PC-9 (cell line): ENCODE measurements at regions not wholly inside any gene's neighbourhood (a gene's known extent, or its start where the extent isn't known, plus 50 kb on each side); places are given as distances from the start of the nearest gene placed in this dataset.

Experiments used
- BruUV-seq: library from RNA; stranded (reverse); fragments of 400-500 nt; replicated peaks from 2 replicates; lab custom pipeline; 2021; lab: Mats Ljungman, UMichigan
- CTCF ChIA-PET: fragments of 300-600 bp; sonication (Branson Sonifier 250); formaldehyde crosslinking; loops from one replicate; lab custom pipeline; 2022; ENCODE audit warnings: antibody characterized with exemption; lab: Charles Lee
- POLR2A ChIA-PET: fragments of 300-600 bp; sonication (Branson Sonifier 250); formaldehyde crosslinking; loops from one replicate; lab custom pipeline; 2022; ENCODE audit warnings: antibody characterized with exemption; ENCODE audit not compliant: unreplicated experiment; lab: Charles Lee
- DNase-seq, 2 experiments: peaks; one replicate each; pipeline versions ENCODE4 v3.0.0 to v3.0.0-alpha.2; 2015 to 2022; ENCODE audit warnings: mixed read lengths in 1 of 2
- H2AFZ ChIP-seq: fragments of 200-600 bp; sonication (generic); 2 replicates; pipeline ENCODE4 v1.8.1; 2017; ENCODE audit warnings: antibody characterized with exemption
- H3F3A ChIP-seq: fragments of 200-600 bp; sonication (generic); 2 replicates; pipeline ENCODE4 v1.8.1; 2017; ENCODE audit warnings: antibody characterized with exemption, mild to moderate bottlenecking, low read depth; ENCODE audit not compliant: insufficient read depth
- H3K27ac ChIP-seq: fragments of 200-600 bp; sonication (generic); 2 replicates; pipeline ENCODE4 v1.6.1; 2016; ENCODE audit warnings: mixed run types
- H3K27me3 ChIP-seq: fragments of 200-600 bp; sonication (generic); 2 replicates; pipeline ENCODE4 v1.6.1; 2016; ENCODE audit warnings: low read depth, mixed run types; ENCODE audit not compliant: insufficient read depth
- H3K36me3 ChIP-seq: fragments of 200-600 bp; sonication (generic); 2 replicates; pipeline ENCODE4 v1.6.1; 2016; ENCODE audit warnings: low read depth, mixed run types
- H3K4me1 ChIP-seq: fragments of 200-600 bp; sonication (generic); replicated peaks from 2 replicates; pipeline ENCODE4 v1.6.1; 2016; ENCODE audit warnings: mixed run types; ENCODE audit not compliant: insufficient read depth
- H3K4me2 ChIP-seq: fragments of 200-600 bp; sonication (generic); 2 replicates; pipeline ENCODE4 v1.6.1; 2017; ENCODE audit warnings: mixed run types
- H3K4me3 ChIP-seq: fragments of 200-600 bp; sonication (generic); 2 replicates; pipeline ENCODE4 v1.6.1; 2016; ENCODE audit warnings: mixed run types
- H3K79me2 ChIP-seq: fragments of 200-600 bp; sonication (generic); 2 replicates; pipeline ENCODE4 v1.6.1; 2017; ENCODE audit warnings: low read depth, mixed run types
- H3K9me2 ChIP-seq: fragments of 200-600 bp; sonication (generic); 2 replicates; pipeline ENCODE4 v1.8.1; 2017; ENCODE audit warnings: mild to moderate bottlenecking; ENCODE audit not compliant: insufficient read depth
- H3K9me3 ChIP-seq: fragments of 200-600 bp; sonication (generic); 2 replicates; pipeline ENCODE4 v1.8.1; 2016; ENCODE audit warnings: low read depth; ENCODE audit not compliant: insufficient read depth
- H4K20me1 ChIP-seq: fragments of 200-600 bp; sonication (generic); 2 replicates; pipeline ENCODE4 v1.8.1; 2017; ENCODE audit not compliant: insufficient read depth
- EZH2 ChIP-seq: fragments of 200-600 bp; sonication (generic); IDR thresholded peaks from 2 replicates; pipeline ENCODE4 v1.8.0; 2017; ENCODE audit warnings: antibody characterized with exemption, low read depth
- intact Hi-C: fragments of 100-400 bp; cut with micrococcal nuclease; formaldehyde crosslinking; loops from one replicate; pipeline ENCODE4 v1.10.0; 2022; ENCODE audit not compliant: unreplicated experiment
- TF ChIP-seq, protein P1 (sequence below): fragments of 200-600 bp; sonication (generic); conservative IDR thresholded peaks from 2 replicates; pipeline ENCODE4 v1.6.1; 2017; ENCODE audit warnings: mixed run types, antibody characterized with exemption, mild to moderate bottlenecking, moderate library complexity

DNA sequence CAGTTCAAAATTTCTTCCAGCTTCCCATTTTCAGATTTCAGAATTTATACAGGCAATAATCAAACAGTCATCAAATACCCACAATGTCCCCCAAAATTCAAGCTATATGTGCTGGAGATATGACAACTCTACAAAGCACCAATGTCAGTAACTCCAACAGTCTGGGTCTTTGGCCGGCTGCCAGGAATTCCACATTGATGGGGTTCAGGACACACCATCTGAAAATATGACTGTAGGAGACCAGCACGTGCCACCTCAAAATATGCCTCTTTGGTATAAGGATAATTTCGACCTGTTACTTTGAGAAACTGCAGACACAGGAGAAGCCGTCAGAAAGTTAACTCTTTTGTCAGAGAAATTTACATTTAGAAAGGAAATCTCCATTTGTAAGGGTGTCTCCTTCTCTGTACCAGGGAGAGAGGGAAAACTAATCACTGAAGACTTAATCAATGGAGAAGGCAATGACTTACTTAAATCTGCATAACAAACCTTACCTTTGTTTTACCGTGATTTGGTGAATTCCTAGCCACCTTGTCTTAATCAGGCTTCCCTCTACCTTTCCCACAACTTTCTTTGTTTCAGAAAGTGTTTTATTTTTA lies 594.3 kb upstream of the CDH5 start:
- no peaks in the 10 kb centered on the region for H3K79me2 ChIP-seq
- no peaks in the 10 kb centered on the region for H4K20me1 ChIP-seq
- ChIA-PET CTCF (no interaction called here), POLR2A (no interaction called here)
- no peaks in the 10 kb centered on the region for H3K9me3 ChIP-seq
- TF ChIP-seq EZH2 = no peak
- TF ChIP-seq, protein P1, sequence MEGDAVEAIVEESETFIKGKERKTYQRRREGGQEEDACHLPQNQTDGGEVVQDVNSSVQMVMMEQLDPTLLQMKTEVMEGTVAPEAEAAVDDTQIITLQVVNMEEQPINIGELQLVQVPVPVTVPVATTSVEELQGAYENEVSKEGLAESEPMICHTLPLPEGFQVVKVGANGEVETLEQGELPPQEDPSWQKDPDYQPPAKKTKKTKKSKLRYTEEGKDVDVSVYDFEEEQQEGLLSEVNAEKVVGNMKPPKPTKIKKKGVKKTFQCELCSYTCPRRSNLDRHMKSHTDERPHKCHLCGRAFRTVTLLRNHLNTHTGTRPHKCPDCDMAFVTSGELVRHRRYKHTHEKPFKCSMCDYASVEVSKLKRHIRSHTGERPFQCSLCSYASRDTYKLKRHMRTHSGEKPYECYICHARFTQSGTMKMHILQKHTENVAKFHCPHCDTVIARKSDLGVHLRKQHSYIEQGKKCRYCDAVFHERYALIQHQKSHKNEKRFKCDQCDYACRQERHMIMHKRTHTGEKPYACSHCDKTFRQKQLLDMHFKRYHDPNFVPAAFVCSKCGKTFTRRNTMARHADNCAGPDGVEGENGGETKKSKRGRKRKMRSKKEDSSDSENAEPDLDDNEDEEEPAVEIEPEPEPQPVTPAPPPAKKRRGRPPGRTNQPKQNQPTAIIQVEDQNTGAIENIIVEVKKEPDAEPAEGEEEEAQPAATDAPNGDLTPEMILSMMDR = no peak
- 0 out of 2 replicates have a peak, but pooled peaks cover 8% of the 10 kb centered on the region for H3K27me3 ChIP-seq
- H3K9me2 ChIP-seq = no peaks in the 10 kb centered on the region
- no peak overlapping the region for H3K27ac ChIP-seq
- intact Hi-C loops = no loop called here
- no TSS peak for BruUV-seq
- DNase-seq = no peak
- no peak overlapping the region for H2AFZ ChIP-seq
- H3K4me1 ChIP-seq = no peaks in the 10 kb centered on the region
- H3F3A ChIP-seq = no peaks in the 10 kb centered on the region
- H3K4me2 ChIP-seq = no peak overlapping the region
- H3K4me3 ChIP-seq = no peak overlapping the region
- no peaks in the 10 kb centered on the region for H3K36me3 ChIP-seq

DNA sequence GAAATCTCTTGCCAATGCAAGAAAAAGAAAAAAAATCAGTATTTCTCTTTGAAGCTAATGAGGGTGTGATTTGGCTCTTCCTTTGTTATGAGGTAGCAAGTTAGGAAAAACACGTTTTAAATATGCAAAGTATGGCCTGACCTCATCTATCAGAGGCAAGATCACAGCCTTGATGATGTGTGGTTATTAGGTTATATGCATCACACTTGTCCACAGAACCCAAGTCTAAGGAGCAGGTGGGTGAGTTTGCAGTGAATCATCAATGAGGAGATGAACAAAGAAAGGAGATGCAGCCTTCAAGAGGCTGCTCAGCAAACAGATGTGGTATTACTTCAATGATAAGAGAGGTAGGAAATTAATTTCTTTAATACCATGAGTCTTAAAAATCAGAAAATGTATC lies 594.8 kb upstream of the CDH5 start:
- no peaks in the 10 kb centered on the region for H3K4me1 ChIP-seq
- ChIA-PET CTCF (no interaction called here), POLR2A (no interaction called here)
- H3K4me2 ChIP-seq = no peak overlapping the region
- no peaks in the 10 kb centered on the region for H4K20me1 ChIP-seq
- intact Hi-C loops = no loop called here
- H3K27ac ChIP-seq = no peak overlapping the region
- no peaks in the 10 kb centered on the region for H3K9me3 ChIP-seq
- TF ChIP-seq, protein P1 = no peak
- TF ChIP-seq EZH2 = no peak
- no peaks in the 10 kb centered on the region for H3K9me2 ChIP-seq
- H3K4me3 ChIP-seq = no peak overlapping the region
- DNase-seq = no peak
- H3F3A ChIP-seq = no peaks in the 10 kb centered on the region
- peaks cover 10% of the 10 kb centered on the region; the same call in 1 of the 2 replicates for H3K27me3 ChIP-seq
- no peak overlapping the region for H2AFZ ChIP-seq
- no TSS peak for BruUV-seq
- H3K36me3 ChIP-seq = no peaks in the 10 kb centered on the region
- H3K79me2 ChIP-seq = no peaks in the 10 kb centered on the region

DNA sequence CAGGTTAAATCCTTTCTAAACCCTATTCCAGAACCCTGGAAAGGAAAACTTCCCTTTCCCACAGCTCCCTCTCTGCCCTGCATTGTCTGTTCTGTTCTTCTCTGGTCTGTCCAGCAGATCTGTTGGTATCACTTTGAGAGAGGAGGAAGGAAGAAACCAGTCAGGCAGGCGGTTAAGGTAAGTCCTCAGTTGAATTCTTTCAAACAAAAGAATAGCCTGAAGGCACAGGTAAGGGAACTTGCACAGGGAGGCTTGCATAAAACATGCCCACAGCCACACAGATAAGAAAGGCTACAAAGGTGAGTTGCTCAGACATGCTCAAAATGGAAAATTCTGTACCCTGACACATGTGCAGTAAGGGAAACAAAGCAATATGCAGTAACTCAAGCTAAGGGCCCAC lies 595.7 kb upstream of the CDH5 start:
- Histone ChIP-seq H3K36me3 (no peaks in the 10 kb centered on the region), H3K79me2 (no peaks in the 10 kb centered on the region), H2AFZ (no peak overlapping the region), H3K4me1 (no peaks in the 10 kb centered on the region), H3K4me3 (no peak overlapping the region), H3K9me3 (no peaks in the 10 kb centered on the region), H3F3A (no peaks in the 10 kb centered on the region), H3K27me3 (peaks cover 15% of the 10 kb centered on the region; the same call in 1 of the 2 replicates), H3K9me2 (no peaks in the 10 kb centered on the region), H3K27ac (no peak overlapping the region), H4K20me1 (no peaks in the 10 kb centered on the region), H3K4me2 (no peak overlapping the region)
- no peak for TF ChIP-seq EZH2
- TF ChIP-seq, protein P1 = no peak
- no peak for DNase-seq
- ChIA-PET CTCF (no interaction called here), POLR2A (no interaction called here)
- BruUV-seq = no TSS peak
- intact Hi-C loops = no loop called here
